ENCODE measurements at regions not wholly inside any gene's neighbourhood (a gene's known extent, or its start where the extent isn't known, plus 50 kb on each side); places are given as distances from the start of the nearest gene placed in this dataset.

- DNase-seq: no peak
Observed at GRCh38 chr13:34577051-34577450, 365.0 kb upstream of the NBEA start.

- DNase-seq: no peak
Observed at GRCh38 chr13:34578471-34578870, 363.6 kb upstream of the NBEA start.

GRCh38 chr13:34578917-34579316 lies 363.2 kb upstream of the NBEA start:
- no peak for DNase-seq

GRCh38 chr13:34583181-34583580 lies 358.9 kb upstream of the NBEA start:
- DNase-seq: no peak

- no peak for DNase-seq
Observed at GRCh38 chr13:34587576-34587975, 354.5 kb upstream of the NBEA start.

- no peak for DNase-seq
Observed at GRCh38 chr13:34588362-34588761, 353.7 kb upstream of the NBEA start.

- no peak for DNase-seq
Observed at GRCh38 chr13:34589581-34589980, 352.5 kb upstream of the NBEA start.

- DNase-seq: no peak
Observed at GRCh38 chr13:34591129-34591528, 350.9 kb upstream of the NBEA start.

- no peak for DNase-seq
Observed at GRCh38 chr13:34591900-34592529, 350.1 kb upstream of the NBEA start.

- no peak for DNase-seq
Observed at GRCh38 chr13:34593658-34594057, 348.4 kb upstream of the NBEA start.

GRCh38 chr13:34594507-34594906 lies 347.6 kb upstream of the NBEA start:
- no peak for DNase-seq

- no peak for DNase-seq
Observed at GRCh38 chr13:34608331-34608730, 333.7 kb upstream of the NBEA start.

- no peak for DNase-seq
Observed at GRCh38 chr13:34611671-34612070, 330.4 kb upstream of the NBEA start.

GRCh38 chr13:34617473-34618083 lies 324.5 kb upstream of the NBEA start:
- DNase-seq: no peak

GRCh38 chr13:34618654-34619053 lies 323.4 kb upstream of the NBEA start:
- DNase-seq: no peak

- DNase-seq: no peak
Observed at GRCh38 chr13:34619326-34619725, 322.7 kb upstream of the NBEA start.

GRCh38 chr13:34620074-34620850 lies 321.8 kb upstream of the NBEA start:
- no peak for DNase-seq

- DNase-seq: no peak
Observed at GRCh38 chr13:34620862-34621261, 321.2 kb upstream of the NBEA start.

- no peak for DNase-seq
Observed at GRCh38 chr13:34623331-34623730, 318.7 kb upstream of the NBEA start.

- DNase-seq: no peak
Observed at GRCh38 chr13:34627509-34628208, 314.4 kb upstream of the NBEA start.

GRCh38 chr13:34628209-34628682 lies 313.8 kb upstream of the NBEA start:
- DNase-seq: no peak

- DNase-seq: no peak
Observed at GRCh38 chr13:34634448-34634847, 307.6 kb upstream of the NBEA start.

- no peak for DNase-seq
Observed at GRCh38 chr13:34637138-34637537, 304.9 kb upstream of the NBEA start.

Measured in right kidney (tissue), 1 donor.